H1 (cell line): ENCODE measurements at regions not wholly inside any gene's neighbourhood (a gene's known extent, or its start where the extent isn't known, plus 50 kb on each side); places are given as distances from the start of the nearest gene placed in this dataset.

Experiments used
- CTCF ChIA-PET: fragments of 300-600 bp; sonication (Branson Sonifier 250); formaldehyde crosslinking; loops from one replicate; lab custom pipeline; 2021; ENCODE audit not compliant: partially characterized antibody; lab: Charles Lee
- POLR2A ChIA-PET: fragments of 300-600 bp; sonication (Branson Sonifier 250); formaldehyde crosslinking; loops from one replicate; lab custom pipeline; 2021; ENCODE audit warnings: inconsistent platforms; ENCODE audit not compliant: partially characterized antibody; lab: Charles Lee
- DNase-seq, 2 experiments: peaks; one replicate each; pipeline versions ENCODE4 v3.0.0 to v3.0.0-alpha.2; 2010 to 2022; ENCODE audit warnings: low spot score in 2 of 2, low read depth in 1 of 2, mixed read lengths in 1 of 2
- FAIRE-seq: peaks from 2 replicates; lab custom pipeline; 2011; peaks lifted over from hg19 to GRCh38; lab: Jason Lieb, UNC
- H2AFZ ChIP-seq: 2 replicates; pipeline ENCODE4 v1.8.1; 2012; ENCODE audit warnings: low read length, inconsistent platforms
- H2AK5ac ChIP-seq: 2 replicates; pipeline ENCODE4 v1.6.1; 2013; ENCODE audit warnings: low read depth, low read length
- H2BK120ac ChIP-seq: replicated peaks from 2 replicates; pipeline ENCODE3; 2013; ENCODE audit warnings: low read depth, low read length, inconsistent platforms
- H2BK12ac ChIP-seq: 2 replicates; pipeline ENCODE4 v1.6.1; 2013; ENCODE audit warnings: low read depth, low read length
- H2BK15ac ChIP-seq: 2 replicates; pipeline ENCODE4 v1.6.1; 2013; ENCODE audit warnings: low read length
- H2BK20ac ChIP-seq: 2 replicates; pipeline ENCODE4 v1.6.1; 2013; ENCODE audit warnings: low read length
- H2BK5ac ChIP-seq: 2 replicates; pipeline ENCODE4 v1.6.1; 2013; ENCODE audit warnings: low read depth, low read length
- H3K14ac ChIP-seq: 2 replicates; pipeline ENCODE4 v1.6.1; 2013; ENCODE audit warnings: inconsistent platforms; ENCODE audit not compliant: insufficient read length
- H3K18ac ChIP-seq: 2 replicates; pipeline ENCODE4 v1.6.1; 2013; ENCODE audit warnings: low read length; ENCODE audit errors: extremely low read depth
- H3K23ac ChIP-seq: 2 replicates; pipeline ENCODE4 v1.6.1; 2013; ENCODE audit warnings: inconsistent platforms; ENCODE audit not compliant: insufficient read length
- H3K23me2 ChIP-seq: 2 replicates; pipeline ENCODE4 v1.6.1; 2013; ENCODE audit warnings: low read depth, low read length
- H3K27ac ChIP-seq: 2 replicates; pipeline ENCODE4 v1.6.1; 2011; ENCODE audit warnings: low read depth, low read length, inconsistent platforms
- H3K27me3 ChIP-seq, 4 experiments: replicated peaks in 1 of 4; 1 replicate in 1 of 4; 2 replicates in 3 of 4; pipeline versions ENCODE4 v1.6.1 to v1.8.1; 2011 to 2013; ENCODE audit warnings: low read length in 3 of 4, mild to moderate bottlenecking in 3 of 4, inconsistent platforms in 2 of 4, mixed read lengths in 2 of 4, moderate library complexity in 1 of 4; ENCODE audit not compliant: control insufficient read depth in 3 of 4, insufficient read depth in 3 of 4; ENCODE audit errors: extremely low read depth in 1 of 4
- H3K36me3 ChIP-seq, 4 experiments: 2 replicates each; pipeline versions ENCODE4 v1.6.1 to v1.8.1; 2011 to 2013; ENCODE audit warnings: mild to moderate bottlenecking in 4 of 4, low read length in 3 of 4, moderate library complexity in 2 of 4, control low read depth in 1 of 4, inconsistent platforms in 1 of 4; ENCODE audit not compliant: insufficient read depth in 4 of 4, control insufficient read depth in 2 of 4
- H3K4ac ChIP-seq: replicated peaks from 2 replicates; pipeline ENCODE3; 2013; ENCODE audit warnings: low read length, low read depth, mixed read lengths, inconsistent platforms; ENCODE audit not compliant: insufficient read length
- H3K4me1 ChIP-seq, 4 experiments: replicated peaks in 1 of 4; 1 replicate in 1 of 4; 2 replicates in 3 of 4; pipeline versions ENCODE4 v1.6.1 to v1.8.1; 2011 to 2013; ENCODE audit warnings: low read length in 3 of 4, inconsistent platforms in 2 of 4, mixed read lengths in 1 of 4; ENCODE audit not compliant: insufficient read depth in 4 of 4, control insufficient read depth in 3 of 4
- H3K4me2 ChIP-seq, 2 experiments: 2 replicates each; pipeline versions ENCODE4 v1.6.1 to v1.8.1; 2011 to 2013; ENCODE audit warnings: low read depth in 2 of 2, low read length in 2 of 2, control low read depth in 1 of 2, inconsistent platforms in 1 of 2, mild to moderate bottlenecking in 1 of 2; ENCODE audit not compliant: insufficient read depth in 1 of 2
- H3K4me3 ChIP-seq, 4 experiments: fragments of 200-600, 300-600 bp in 1 of 4; sonication (generic), shearing (Covaris generic), sonication (Bioruptor Twin) in 1 of 4; 2 replicates each; pipeline versions ENCODE4 v1.5.1 to v1.8.1; 2011 to 2016; ENCODE audit warnings: low read length in 4 of 4, low read depth in 3 of 4, control low read depth in 2 of 4, inconsistent platforms in 2 of 4, mild to moderate bottlenecking in 2 of 4, mixed read lengths in 1 of 4, moderate library complexity in 1 of 4; ENCODE audit not compliant: insufficient read depth in 2 of 4; ENCODE audit errors: extremely low read depth in 1 of 4
- H3K56ac ChIP-seq: replicated peaks from 2 replicates; pipeline ENCODE3; 2013; ENCODE audit warnings: low read depth, mild to moderate bottlenecking, mixed read lengths, low read length, inconsistent platforms; ENCODE audit not compliant: insufficient read length
- H3K79me1 ChIP-seq: 2 replicates; pipeline ENCODE4 v1.6.1; 2013; ENCODE audit warnings: low read depth, low read length, control low read depth
- H3K79me2 ChIP-seq, 2 experiments: 2 replicates each; pipeline versions ENCODE4 v1.6.1 to v1.8.1; 2012 to 2013; ENCODE audit warnings: low read length in 2 of 2, mild to moderate bottlenecking in 2 of 2, inconsistent platforms in 1 of 2; ENCODE audit not compliant: insufficient read depth in 2 of 2, control insufficient read depth in 1 of 2
- H3K9ac ChIP-seq, 4 experiments: replicated peaks in 1 of 4; 1 replicate in 1 of 4; 2 replicates in 3 of 4; pipeline versions ENCODE4 v1.6.1 to v1.8.1; 2011 to 2013; ENCODE audit warnings: low read depth in 3 of 4, low read length in 3 of 4, control low read depth in 2 of 4, mild to moderate bottlenecking in 2 of 4, moderate library complexity in 2 of 4, inconsistent platforms in 1 of 4; ENCODE audit errors: extremely low read depth in 1 of 4
- H3K9me3 ChIP-seq, 2 experiments: 2 replicates each; pipeline versions ENCODE4 v1.6.1 to v1.8.1; 2012 to 2013; ENCODE audit warnings: mild to moderate bottlenecking in 2 of 2, moderate library complexity in 2 of 2, control low read depth in 1 of 2, inconsistent platforms in 1 of 2, low read depth in 1 of 2, low read length in 1 of 2, mixed read lengths in 1 of 2; ENCODE audit not compliant: insufficient read depth in 2 of 2
- H4K20me1 ChIP-seq, 2 experiments: replicated peaks in 1 of 2; 2 replicates each; pipeline versions ENCODE3 to v1.8.1; 2011 to 2013; ENCODE audit warnings: inconsistent platforms in 2 of 2, low read length in 2 of 2, mild to moderate bottlenecking in 1 of 2; ENCODE audit not compliant: insufficient read depth in 2 of 2, control insufficient read depth in 1 of 2
- H4K5ac ChIP-seq: 2 replicates; pipeline ENCODE4 v1.6.1; 2013; ENCODE audit warnings: low read length, low read depth, mixed read lengths, inconsistent platforms; ENCODE audit not compliant: insufficient read length
- H4K8ac ChIP-seq: 2 replicates; pipeline ENCODE4 v1.8.0; 2013; ENCODE audit warnings: mild to moderate bottlenecking, moderate library complexity, low read length, inconsistent platforms; ENCODE audit not compliant: insufficient read depth; ENCODE audit errors: extremely low read depth
- H4K91ac ChIP-seq: replicated peaks from 2 replicates; pipeline ENCODE3; 2013; ENCODE audit warnings: low read length, mixed read lengths, inconsistent platforms; ENCODE audit not compliant: insufficient read length
- CBX5 ChIP-seq: fragments of 300-800, 300-1000 bp; sonication (generic); IDR thresholded peaks from 2 replicates; pipeline ENCODE4 v1.7.1; 2016; ENCODE audit warnings: antibody characterized with exemption, low read length, low read depth
- CEBPB ChIP-seq: IDR thresholded peaks from 2 replicates; pipeline ENCODE4 v1.6.1; 2012; ENCODE audit warnings: low read depth, low read length
- CTBP2 ChIP-seq: IDR thresholded peaks from 2 replicates; pipeline ENCODE4 v1.7.0; 2011; ENCODE audit warnings: borderline replicate concordance, mild to moderate bottlenecking, moderate library complexity, mixed read lengths, low read length; ENCODE audit not compliant: insufficient read depth, insufficient read length
- GABPA ChIP-seq: IDR thresholded peaks from 2 replicates; pipeline ENCODE4 v1.6.1; 2011; ENCODE audit warnings: mild to moderate bottlenecking, low read length, moderate library complexity, borderline replicate concordance; ENCODE audit not compliant: insufficient read depth
- HDAC6 ChIP-seq: IDR thresholded peaks from one replicate; pipeline ENCODE4 v1.7.1; 2012; ENCODE audit warnings: low read depth, mild to moderate bottlenecking, inconsistent platforms, low read length, moderate library complexity
- SP2 ChIP-seq: IDR thresholded peaks from 2 replicates; pipeline ENCODE4 v1.6.1; 2012; ENCODE audit warnings: mild to moderate bottlenecking, low read length, inconsistent platforms
- SUZ12 ChIP-seq: fragments of 200-600 bp; sonication (generic); IDR thresholded peaks from 2 replicates; pipeline ENCODE4 v1.6.1; 2012; ENCODE audit warnings: mild to moderate bottlenecking, inconsistent platforms, low read length, moderate library complexity, mixed read lengths
- WGBS, 2 experiments: shearing (Covaris generic) in 1 of 2; methylation state at CpG; one replicate each; pipeline versions ENCODE4 v1.1.6 to v1.1.7; 2013 to 2015; ENCODE audit warnings: low lambda C conversion rate in 2 of 2, mixed read lengths in 2 of 2, inconsistent platforms in 1 of 2, low coverage in 1 of 2, missing lambda C conversion rate in 1 of 2; ENCODE audit not compliant: insufficient replicate concordance in 2 of 2, insufficient coverage in 1 of 2, insufficient read length in 1 of 2; ENCODE audit errors: extremely low coverage in 1 of 2, missing lambda C conversion rate in 1 of 2; 5-methylcytosine and 5-hydroxymethylcytosine counted together

DNA sequence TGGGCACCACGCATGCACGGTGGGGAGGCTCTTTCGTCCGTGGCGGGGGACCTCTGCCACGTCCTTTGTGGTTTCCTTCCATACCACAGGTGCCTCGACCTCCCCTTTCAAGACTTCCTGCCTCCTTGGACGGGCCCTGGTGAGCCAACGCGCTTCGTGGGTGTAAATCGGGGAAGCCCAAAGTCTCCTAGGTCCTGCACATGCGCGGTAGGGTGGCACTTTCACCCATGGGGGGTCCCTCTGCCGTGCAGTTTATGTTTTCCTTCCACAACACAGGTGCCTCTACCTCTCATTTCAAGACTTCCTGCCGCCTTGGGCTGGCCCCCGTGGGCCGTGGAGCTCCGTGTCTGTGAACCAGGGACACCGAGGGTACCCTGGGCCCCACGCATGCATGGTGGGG is 349.7 kb downstream of the ALG10 start:
- Histone ChIP-seq H3K27me3 (no peaks in the 10 kb centered on the region), H4K5ac (no peak overlapping the region), H2BK12ac (no peak overlapping the region), H3K27ac (no peak overlapping the region), H3K56ac (no peak overlapping the region), H4K20me1 (no peaks in the 10 kb centered on the region), H2BK5ac (no peak overlapping the region), H3K23ac (no peak overlapping the region), H2AK5ac (no peak overlapping the region), H2BK15ac (no peak overlapping the region), H3K9me3 (peaks cover 78 to 100% of the 10 kb centered on the region in 2 experiments), H3K4me1 (no peaks in the 10 kb centered on the region), H3K4ac (no peak overlapping the region), H3K9ac (no peak overlapping the region), H3K4me3 (no peak overlapping the region), H3K18ac (no peak overlapping the region), H3K79me2 (no peaks in the 10 kb centered on the region), H3K79me1 (no peaks in the 10 kb centered on the region), H3K23me2 (no peaks in the 10 kb centered on the region), H4K8ac (no peak overlapping the region), H3K14ac (no peak overlapping the region), H4K91ac (no peak overlapping the region), H3K36me3 (no peaks in the 10 kb centered on the region), H2AFZ (no peak overlapping the region), H3K4me2 (no peak overlapping the region), H2BK20ac (no peak overlapping the region), H2BK120ac (no peak overlapping the region)
- no peak for DNase-seq
- ChIA-PET POLR2A (no interaction called here), CTCF (no interaction called here)
- TF ChIP-seq SUZ12 = no peak
- no peak for TF ChIP-seq GABPA
- TF ChIP-seq HDAC6 = no peak
- TF ChIP-seq CTBP2 = no peak
- TF ChIP-seq CBX5 = no peak
- no peak for TF ChIP-seq CEBPB
- no peak for TF ChIP-seq SP2
- FAIRE-seq = no peak
- 69% methylated on average over 17 of the region's 21 CpGs; no CpG with 5 or more reads in 1 of the 2 experiments for WGBS, 2 experiments
